HCT116 (cell line): ENCODE measurements at regions not wholly inside any gene's neighbourhood (a gene's known extent, or its start where the extent isn't known, plus 50 kb on each side); places are given as distances from the start of the nearest gene placed in this dataset.

Experiments
- ATAC-seq: fragments of 200-7000 bp; cut with Tn5 transposase; 2 replicates; pipeline ENCODE4 v1.9.1; 2020; ENCODE audit warnings: mild to moderate bottlenecking, moderate library complexity
- BruUV-seq: library from RNA; stranded (reverse); fragments of 400-500 nt; replicated peaks from 2 replicates; lab custom pipeline; 2021; lab: Mats Ljungman, UMichigan
- CTCF ChIA-PET: fragments of 300-600 bp; sonication (Branson Sonifier 250); formaldehyde crosslinking; loops from one replicate; lab custom pipeline; 2021; ENCODE audit warnings: antibody characterized with exemption; lab: Charles Lee
- POLR2A ChIA-PET: fragments of 300-600, 350-600 bp; sonication (Branson Sonifier 250); formaldehyde crosslinking; loops from one replicate; lab custom pipeline; 2021; ENCODE audit warnings: antibody characterized with exemption; lab: Charles Lee
- RAD21 ChIA-PET, 2 experiments: fragments of 300-600 bp; sonication (Branson Sonifier 250); formaldehyde crosslinking; loops; one replicate each; lab custom pipeline; 2023; ENCODE audit warnings: low total read pairs in 2 of 2; ENCODE audit not compliant: uncharacterized antibody in 2 of 2, unreplicated experiment in 2 of 2, low non-redundant PET in 1 of 2; lab: Charles Lee
- DNase-seq: peaks from one replicate; pipeline ENCODE4 v3.0.0-alpha.2; 2010; ENCODE audit warnings: low read depth, low spot score
- H2AFZ ChIP-seq: fragments of 200-600 bp; shearing (Covaris generic), sonication (generic); 2 replicates; pipeline ENCODE4 v1.6.1; 2017; ENCODE audit warnings: low read depth, mixed run types, mixed read lengths, antibody characterized with exemption, low read length; ENCODE audit not compliant: poor library complexity, severe bottlenecking
- H3K27ac ChIP-seq: 2 replicates; pipeline ENCODE4 v1.5.1; 2012; ENCODE audit warnings: low read depth, low read length
- H3K27me3 ChIP-seq: fragments of 200-600 bp; sonication (generic); 2 replicates; pipeline ENCODE4 v1.6.1; 2016; ENCODE audit warnings: mixed run types, low read length, mixed read lengths; ENCODE audit not compliant: insufficient read depth
- H3K36me3 ChIP-seq, 2 experiments: fragments of 200-500 bp in 1 of 2; fragments of 200-600 bp in 1 of 2; sonication (Bioruptor generic) in 1 of 2; sonication (generic) in 1 of 2; 2 replicates each; pipeline versions ENCODE4 v1.5.1 to v1.6.1; 2014 to 2016; ENCODE audit warnings: low read length in 2 of 2, inconsistent platforms in 1 of 2, mixed read lengths in 1 of 2, mixed run types in 1 of 2; ENCODE audit not compliant: insufficient read depth in 2 of 2, control insufficient read depth in 1 of 2
- H3K4me1 ChIP-seq, 2 experiments: fragments of 200-600 bp in 1 of 2; sonication (generic) in 1 of 2; 2 replicates each; pipeline versions ENCODE4 v1.5.1 to v1.6.1; 2012 to 2017; ENCODE audit warnings: low read length in 2 of 2, inconsistent platforms in 1 of 2, mild to moderate bottlenecking in 1 of 2, mixed read lengths in 1 of 2, mixed run types in 1 of 2, moderate library complexity in 1 of 2; ENCODE audit not compliant: insufficient read depth in 2 of 2, control insufficient read depth in 1 of 2
- H3K4me2 ChIP-seq: fragments of 200-600 bp; sonication (generic); 2 replicates; pipeline ENCODE4 v1.6.1; 2017; ENCODE audit warnings: mixed run types, low read length, mixed read lengths
- H3K4me3 ChIP-seq, 2 experiments: fragments of 200-600 bp in 1 of 2; sonication (generic) in 1 of 2; replicated peaks in 1 of 2; 2 replicates each; pipeline ENCODE4 v1.5.1; 2011 to 2016; ENCODE audit warnings: low read length in 2 of 2, control low read depth in 1 of 2, low read depth in 1 of 2, mild to moderate bottlenecking in 1 of 2, mixed read lengths in 1 of 2, mixed run types in 1 of 2
- H3K79me2 ChIP-seq: fragments of 200-600 bp; sonication (generic); 2 replicates; pipeline ENCODE4 v1.6.1; 2017; ENCODE audit warnings: mild to moderate bottlenecking, mixed run types, low read length, moderate library complexity, mixed read lengths; ENCODE audit not compliant: insufficient read depth
- H3K9ac ChIP-seq: fragments of 200-600 bp; sonication (generic); 2 replicates; pipeline ENCODE4 v1.6.1; 2016; ENCODE audit warnings: low read length, mixed read lengths
- H3K9me2 ChIP-seq: fragments of 200-600 bp; sonication (generic), shearing (Covaris generic); 2 replicates; pipeline ENCODE4 v1.6.1; 2017; ENCODE audit warnings: mixed run types, mild to moderate bottlenecking, moderate library complexity; ENCODE audit not compliant: insufficient read depth
- H3K9me3 ChIP-seq, 2 experiments: fragments of 200-500 bp in 1 of 2; fragments of 200-600 bp in 1 of 2; sonication (Bioruptor generic) in 1 of 2; sonication (generic) in 1 of 2; 2 replicates each; pipeline ENCODE4 v1.6.1; 2014 to 2017; ENCODE audit warnings: low read length in 2 of 2, mixed read lengths in 2 of 2, inconsistent platforms in 1 of 2, low read depth in 1 of 2, mild to moderate bottlenecking in 1 of 2, mixed run types in 1 of 2, moderate library complexity in 1 of 2; ENCODE audit not compliant: control insufficient read depth in 1 of 2, insufficient read depth in 1 of 2
- H4K20me1 ChIP-seq: fragments of 200-600 bp; sonication (generic), shearing (Covaris generic); 2 replicates; pipeline ENCODE4 v1.6.1; 2017; ENCODE audit warnings: mixed run types, mild to moderate bottlenecking, moderate library complexity; ENCODE audit not compliant: insufficient read depth
- CBX3 ChIP-seq: IDR thresholded peaks from 2 replicates; pipeline ENCODE4 v1.6.1; 2012; ENCODE audit warnings: low read depth
- EGR1 ChIP-seq: IDR thresholded peaks from 2 replicates; pipeline ENCODE4 v1.6.1; 2012; ENCODE audit warnings: low read depth
- FOSL1 ChIP-seq: IDR thresholded peaks from 2 replicates; pipeline ENCODE4 v1.6.1; 2012; ENCODE audit warnings: low read depth
- JUND ChIP-seq: IDR thresholded peaks from 2 replicates; pipeline ENCODE4 v1.6.1; 2012
- POLR2AphosphoS5 ChIP-seq: IDR thresholded peaks from 2 replicates; pipeline ENCODE4 v1.6.1; 2011; ENCODE audit warnings: mild to moderate bottlenecking, low read depth, low read length, moderate library complexity
- RAD21 ChIP-seq: IDR thresholded peaks from 2 replicates; pipeline ENCODE4 v1.6.1; 2012; ENCODE audit warnings: low read depth, mild to moderate bottlenecking
- SP1 ChIP-seq: IDR thresholded peaks from 2 replicates; pipeline ENCODE4 v1.6.1; 2012; ENCODE audit warnings: low read depth
- YY1 ChIP-seq: IDR thresholded peaks from 2 replicates; pipeline ENCODE4 v1.6.1; 2011; ENCODE audit warnings: low read length, low read depth, moderate library complexity, mild to moderate bottlenecking; ENCODE audit not compliant: insufficient replicate concordance; ENCODE audit errors: extremely low read depth
- ZBTB33 ChIP-seq: IDR thresholded peaks from 2 replicates; pipeline ENCODE4 v1.6.1; 2011; ENCODE audit warnings: mild to moderate bottlenecking, low read length, moderate library complexity; ENCODE audit not compliant: insufficient replicate concordance; ENCODE audit errors: extremely low read depth
- ZNF274 ChIP-seq: fragments of 200-500 bp; sonication (Bioruptor generic); IDR thresholded peaks from 2 replicates; pipeline ENCODE4 v1.6.1; 2014; ENCODE audit warnings: mild to moderate bottlenecking, low read depth, low read length, inconsistent platforms
- intact Hi-C: fragments of 100-400 bp; cut with micrococcal nuclease; formaldehyde crosslinking; loops from 2 replicates; pipeline ENCODE4 v1.10.0; 2022
- TF ChIP-seq, protein P1 (sequence below): IDR thresholded peaks from 2 replicates; pipeline ENCODE4 v1.6.1; 2012
- TF ChIP-seq, protein P2 (sequence below): IDR thresholded peaks from 2 replicates; pipeline ENCODE4 v1.6.1; 2012
- TF ChIP-seq, protein P3 (sequence below): IDR thresholded peaks from 2 replicates; pipeline ENCODE4 v1.6.1; 2012; ENCODE audit warnings: low read depth

GRCh38 chr10:42911359-42911758, 128.8 kb downstream of the BMS1 start:
- H3K4me1 ChIP-seq: no peaks in the 10 kb centered on the region
- DNase-seq (no peak), ATAC-seq (no peak)
- no peak overlapping the region for H3K27ac ChIP-seq
- H3K4me2 ChIP-seq: no peak overlapping the region
- no peaks in the 10 kb centered on the region for H3K27me3 ChIP-seq
- H2AFZ ChIP-seq: no peak overlapping the region
- no peaks in the 10 kb centered on the region for H3K79me2 ChIP-seq
- 0 out of 4 replicates have a peak, but pooled peaks cover 0 to 3% of the 10 kb centered on the region in 2 experiments for H3K9me3 ChIP-seq
- intact Hi-C loops: no loop called here
- POLR2A ChIA-PET: no interaction called here
- CTCF ChIA-PET: no interaction called here
- no peak overlapping the region for H3K4me3 ChIP-seq
- H4K20me1 ChIP-seq: no peaks in the 10 kb centered on the region
- no peak for TF ChIP-seq RAD21
- TF ChIP-seq POLR2AphosphoS5: no peak
- TF ChIP-seq ZBTB33: no peak
- TF ChIP-seq ZNF274: no peak
- TF ChIP-seq YY1: no peak
- no peak for TF ChIP-seq JUND
- TF ChIP-seq CBX3: no peak
- TF ChIP-seq FOSL1: no peak
- TF ChIP-seq, protein P1, sequence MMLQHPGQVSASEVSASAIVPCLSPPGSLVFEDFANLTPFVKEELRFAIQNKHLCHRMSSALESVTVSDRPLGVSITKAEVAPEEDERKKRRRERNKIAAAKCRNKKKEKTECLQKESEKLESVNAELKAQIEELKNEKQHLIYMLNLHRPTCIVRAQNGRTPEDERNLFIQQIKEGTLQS: no peak
- BruUV-seq: no TSS peak
- no peak overlapping the region for H3K9ac ChIP-seq
- RAD21 ChIA-PET: no interaction called here
- H3K9me2 ChIP-seq: no peaks in the 10 kb centered on the region
- H3K36me3 ChIP-seq: no peaks in the 10 kb centered on the region

DNA sequence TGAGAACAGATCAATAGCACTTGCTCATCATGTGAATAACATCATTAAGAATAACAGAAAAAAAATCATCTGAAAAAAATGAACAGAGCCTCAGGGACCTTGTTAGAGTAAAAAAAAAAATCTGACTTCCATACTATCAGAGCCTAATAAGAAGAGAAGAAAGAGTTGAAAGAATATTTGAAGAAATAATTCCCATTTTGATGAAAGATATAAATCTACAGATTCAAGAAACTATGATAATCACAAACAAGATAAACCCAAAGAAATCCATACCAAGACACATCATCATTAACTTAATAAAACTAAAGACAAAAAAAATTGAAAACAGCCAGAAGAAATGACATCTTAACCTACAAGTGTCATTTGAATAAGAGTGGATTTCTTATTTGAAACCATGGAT, 134.4 kb downstream of the BMS1 start:
- no peak overlapping the region for H3K27ac ChIP-seq
- ChIA-PET POLR2A (no interaction called here), RAD21 (no interaction called here), CTCF (no interaction called here)
- H3K4me1 ChIP-seq: no peaks in the 10 kb centered on the region
- no peak for ATAC-seq
- H3K79me2 ChIP-seq: no peaks in the 10 kb centered on the region
- BruUV-seq: no TSS peak
- H3K4me2 ChIP-seq: no peak overlapping the region
- H3K36me3 ChIP-seq: no peaks in the 10 kb centered on the region
- no peak overlapping the region for H3K4me3 ChIP-seq
- no peaks in the 10 kb centered on the region for H3K9me3 ChIP-seq
- intact Hi-C loops: no loop called here
- H3K9ac ChIP-seq: no peak overlapping the region
- H3K27me3 ChIP-seq: no peaks in the 10 kb centered on the region
- H4K20me1 ChIP-seq: no peaks in the 10 kb centered on the region
- no peak for DNase-seq
- H3K9me2 ChIP-seq: no peaks in the 10 kb centered on the region
- H2AFZ ChIP-seq: no peak overlapping the region
- TF ChIP-seq YY1: no peak
- no peak for TF ChIP-seq EGR1
- TF ChIP-seq ZBTB33: no peak
- TF ChIP-seq, protein P2, sequence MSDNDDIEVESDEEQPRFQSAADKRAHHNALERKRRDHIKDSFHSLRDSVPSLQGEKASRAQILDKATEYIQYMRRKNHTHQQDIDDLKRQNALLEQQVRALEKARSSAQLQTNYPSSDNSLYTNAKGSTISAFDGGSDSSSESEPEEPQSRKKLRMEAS: no peak
- no peak for TF ChIP-seq FOSL1
- TF ChIP-seq, protein P3, sequence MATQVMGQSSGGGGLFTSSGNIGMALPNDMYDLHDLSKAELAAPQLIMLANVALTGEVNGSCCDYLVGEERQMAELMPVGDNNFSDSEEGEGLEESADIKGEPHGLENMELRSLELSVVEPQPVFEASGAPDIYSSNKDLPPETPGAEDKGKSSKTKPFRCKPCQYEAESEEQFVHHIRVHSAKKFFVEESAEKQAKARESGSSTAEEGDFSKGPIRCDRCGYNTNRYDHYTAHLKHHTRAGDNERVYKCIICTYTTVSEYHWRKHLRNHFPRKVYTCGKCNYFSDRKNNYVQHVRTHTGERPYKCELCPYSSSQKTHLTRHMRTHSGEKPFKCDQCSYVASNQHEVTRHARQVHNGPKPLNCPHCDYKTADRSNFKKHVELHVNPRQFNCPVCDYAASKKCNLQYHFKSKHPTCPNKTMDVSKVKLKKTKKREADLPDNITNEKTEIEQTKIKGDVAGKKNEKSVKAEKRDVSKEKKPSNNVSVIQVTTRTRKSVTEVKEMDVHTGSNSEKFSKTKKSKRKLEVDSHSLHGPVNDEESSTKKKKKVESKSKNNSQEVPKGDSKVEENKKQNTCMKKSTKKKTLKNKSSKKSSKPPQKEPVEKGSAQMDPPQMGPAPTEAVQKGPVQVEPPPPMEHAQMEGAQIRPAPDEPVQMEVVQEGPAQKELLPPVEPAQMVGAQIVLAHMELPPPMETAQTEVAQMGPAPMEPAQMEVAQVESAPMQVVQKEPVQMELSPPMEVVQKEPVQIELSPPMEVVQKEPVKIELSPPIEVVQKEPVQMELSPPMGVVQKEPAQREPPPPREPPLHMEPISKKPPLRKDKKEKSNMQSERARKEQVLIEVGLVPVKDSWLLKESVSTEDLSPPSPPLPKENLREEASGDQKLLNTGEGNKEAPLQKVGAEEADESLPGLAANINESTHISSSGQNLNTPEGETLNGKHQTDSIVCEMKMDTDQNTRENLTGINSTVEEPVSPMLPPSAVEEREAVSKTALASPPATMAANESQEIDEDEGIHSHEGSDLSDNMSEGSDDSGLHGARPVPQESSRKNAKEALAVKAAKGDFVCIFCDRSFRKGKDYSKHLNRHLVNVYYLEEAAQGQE: no peak
- TF ChIP-seq SP1: no peak
